DOHH2 (cell line): ENCODE measurements at regions not wholly inside any gene's neighbourhood (a gene's known extent, or its start where the extent isn't known, plus 50 kb on each side); places are given as distances from the start of the nearest gene placed in this dataset.

ENCODE experiments used
- H3F3A ChIP-seq: fragments of 200-600 bp; sonication (generic), shearing (Covaris generic); 2 replicates; pipeline ENCODE4 v1.6.0; 2016; ENCODE audit warnings: antibody characterized with exemption, mild to moderate bottlenecking; ENCODE audit not compliant: control insufficient read depth, insufficient read depth
- H3K27ac ChIP-seq: fragments of 200-600 bp; sonication (generic); 2 replicates; pipeline ENCODE4 v1.5.1; 2014; ENCODE audit warnings: low read depth, mild to moderate bottlenecking, low read length, moderate library complexity
- H3K27me3 ChIP-seq: fragments of 200-600 bp; sonication (generic); 2 replicates; pipeline ENCODE4 v1.6.1; 2014; ENCODE audit warnings: mild to moderate bottlenecking, low read length, mixed read lengths; ENCODE audit not compliant: control insufficient read depth
- H3K36me3 ChIP-seq: fragments of 200-600 bp; sonication (generic); 2 replicates; pipeline ENCODE4 v1.6.1; 2014; ENCODE audit warnings: mild to moderate bottlenecking, low read length, moderate library complexity, mixed read lengths; ENCODE audit not compliant: control insufficient read depth
- H3K4me1 ChIP-seq: fragments of 200-600 bp; sonication (generic); 2 replicates; pipeline ENCODE4 v1.6.1; 2014; ENCODE audit warnings: mild to moderate bottlenecking, low read length, mixed read lengths; ENCODE audit not compliant: control insufficient read depth
- H3K4me2 ChIP-seq: fragments of 200-600 bp; sonication (generic); 2 replicates; pipeline ENCODE4 v1.6.0; 2014; ENCODE audit warnings: mild to moderate bottlenecking, low read length, moderate library complexity
- H3K4me3 ChIP-seq: fragments of 200-600 bp; sonication (generic); 2 replicates; pipeline ENCODE4 v1.5.1; 2014; ENCODE audit warnings: mild to moderate bottlenecking, low read length, mixed read lengths
- H3K79me2 ChIP-seq: fragments of 200-600 bp; sonication (generic); 2 replicates; pipeline ENCODE4 v1.6.1; 2014; ENCODE audit warnings: mild to moderate bottlenecking, low read length, mixed read lengths; ENCODE audit not compliant: control insufficient read depth
- H3K9me2 ChIP-seq: fragments of 200-600 bp; sonication (generic); replicated peaks from 2 replicates; pipeline ENCODE4 v1.6.1; 2014; ENCODE audit warnings: mild to moderate bottlenecking, low read length, mixed read lengths; ENCODE audit not compliant: control insufficient read depth
- H3K9me3 ChIP-seq: fragments of 200-600 bp; sonication (generic); 2 replicates; pipeline ENCODE4 v1.6.1; 2014; ENCODE audit warnings: antibody characterized with exemption, low read length, mixed read lengths; ENCODE audit not compliant: control insufficient read depth, insufficient read depth
- H4K20me1 ChIP-seq: fragments of 200-600 bp; sonication (generic); 2 replicates; pipeline ENCODE4 v1.6.0; 2014; ENCODE audit warnings: low read depth, mild to moderate bottlenecking, antibody characterized with exemption, low read length, moderate library complexity; ENCODE audit not compliant: control insufficient read depth, insufficient read depth
- CTCF ChIP-seq: fragments of 200-600 bp; sonication (generic); IDR thresholded peaks from one replicate; pipeline ENCODE4 v1.5.1; 2014; ENCODE audit warnings: antibody characterized with exemption, mild to moderate bottlenecking, low read depth, low read length; ENCODE audit not compliant: poor library complexity, severe bottlenecking
- EZH2phosphoT487 ChIP-seq: fragments of 200-600 bp; sonication (generic); IDR thresholded peaks from 2 replicates; pipeline ENCODE4 v1.6.1; 2017; ENCODE audit warnings: borderline replicate concordance, mild to moderate bottlenecking, antibody characterized with exemption, low read length, moderate library complexity, mixed read lengths

- no peaks in the 10 kb centered on the region for H4K20me1 ChIP-seq
- no peaks in the 10 kb centered on the region for H3K79me2 ChIP-seq
- H3K4me3 ChIP-seq = no peak overlapping the region
- H3K4me2 ChIP-seq = no peak overlapping the region
- no peaks in the 10 kb centered on the region for H3K4me1 ChIP-seq
- H3F3A ChIP-seq = no peaks in the 10 kb centered on the region
- no peaks in the 10 kb centered on the region for H3K36me3 ChIP-seq
- TF ChIP-seq EZH2phosphoT487 = no peak
- TF ChIP-seq CTCF = no peak
- no peak overlapping the region for H3K27ac ChIP-seq
- H3K9me3 ChIP-seq = no peaks in the 10 kb centered on the region
- no peaks in the 10 kb centered on the region for H3K27me3 ChIP-seq
- H3K9me2 ChIP-seq = no peaks in the 10 kb centered on the region
Observed at GRCh38 chr4:64893205-64893604, 484.0 kb upstream of the TECRL start.

GRCh38 chr4:64889906-64890610, 480.8 kb upstream of the TECRL start:
- Histone ChIP-seq H3K36me3 (no peaks in the 10 kb centered on the region), H4K20me1 (no peaks in the 10 kb centered on the region)

GRCh38 chr4:64883087-64883807, 474.0 kb upstream of the TECRL start:
- no peak for TF ChIP-seq CTCF
- TF ChIP-seq EZH2phosphoT487 = no peak
- H3F3A ChIP-seq = no peaks in the 10 kb centered on the region
- H3K27ac ChIP-seq = no peak overlapping the region

More at GRCh38 chr4:64889906-64890610, 480.8 kb upstream of the TECRL start:
- no peak overlapping the region for H3K4me2 ChIP-seq
- TF ChIP-seq EZH2phosphoT487 (no peak), CTCF (no peak)
- no peak overlapping the region for H3K4me3 ChIP-seq
- no peaks in the 10 kb centered on the region for H3K79me2 ChIP-seq
- no peaks in the 10 kb centered on the region for H3F3A ChIP-seq
- no peaks in the 10 kb centered on the region for H3K9me3 ChIP-seq
- no peaks in the 10 kb centered on the region for H3K9me2 ChIP-seq
- no peaks in the 10 kb centered on the region for H3K4me1 ChIP-seq
- no peak overlapping the region for H3K27ac ChIP-seq
- H3K27me3 ChIP-seq = no peaks in the 10 kb centered on the region

More at GRCh38 chr4:64883087-64883807, 474.0 kb upstream of the TECRL start:
- no peak overlapping the region for H3K4me2 ChIP-seq
- no peak overlapping the region for H3K4me3 ChIP-seq
- H3K36me3 ChIP-seq = no peaks in the 10 kb centered on the region
- no peaks in the 10 kb centered on the region for H3K9me2 ChIP-seq
- H3K27me3 ChIP-seq = no peaks in the 10 kb centered on the region
- no peaks in the 10 kb centered on the region for H4K20me1 ChIP-seq
- no peaks in the 10 kb centered on the region for H3K4me1 ChIP-seq
- H3K9me3 ChIP-seq = no peaks in the 10 kb centered on the region
- no peaks in the 10 kb centered on the region for H3K79me2 ChIP-seq
